HepG2 (cell line): ENCODE measurements at regions not wholly inside any gene's neighbourhood (a gene's known extent, or its start where the extent isn't known, plus 50 kb on each side); places are given as distances from the start of the nearest gene placed in this dataset.

ENCODE experiments used
- ATAC-seq: fragments of 200-7000 bp; cut with Tn5 transposase; 3 replicates; pipeline ENCODE4 v1.9.1; 2020; ENCODE audit warnings: mild to moderate bottlenecking, moderate library complexity
- BruUV-seq: library from RNA; stranded (reverse); fragments of 400-500 nt; replicated peaks from 2 replicates; lab custom pipeline; 2021; lab: Mats Ljungman, UMichigan
- CTCF ChIA-PET: fragments of 300-600 bp; formaldehyde crosslinking; extraction: SDS; loops from one replicate; lab custom pipeline; 2021; ENCODE audit warnings: low total read pairs, inconsistent platforms, low intra/inter-chr PET ratio; lab: Yijun Ruan, JAX
- POLR2A ChIA-PET: fragments of 350-600 bp; sonication (Branson Sonifier 250); formaldehyde crosslinking; loops from one replicate; lab custom pipeline; 2020; ENCODE audit warnings: antibody characterized with exemption, inconsistent platforms; lab: Yijun Ruan, JAX
- DNase-seq: peaks from one replicate; pipeline ENCODE4 v3.0.0-alpha.2; 2015; ENCODE audit warnings: low spot score
- FAIRE-seq: peaks from 3 replicates; lab custom pipeline; 2011; peaks lifted over from hg19 to GRCh38; lab: Jason Lieb, UNC
- H2AFZ ChIP-seq: one replicate; pipeline ENCODE4 v1.6.1; 2011; ENCODE audit warnings: low read length, inconsistent platforms
- H3K27ac ChIP-seq: fragments of 300-600 bp; 3 replicates; pipeline ENCODE4 v1.8.0; 2011; ENCODE audit warnings: mixed run types, mild to moderate bottlenecking, mixed read lengths, low read length, inconsistent platforms; ENCODE audit not compliant: insufficient read depth; ENCODE audit errors: extremely low read length
- H3K27me3 ChIP-seq, 2 experiments: fragments of 200-600 bp in 1 of 2; 2 replicates in 1 of 2; 3 replicates in 1 of 2; pipeline versions ENCODE4 v1.6.0 to v1.8.0; 2011; ENCODE audit warnings: low read length in 2 of 2, mild to moderate bottlenecking in 2 of 2, moderate library complexity in 2 of 2, inconsistent platforms in 1 of 2; ENCODE audit not compliant: insufficient read depth in 2 of 2, control insufficient read depth in 1 of 2
- H3K36me3 ChIP-seq, 2 experiments: fragments of 200-600 bp in 1 of 2; replicated peaks in 1 of 2; 2 replicates in 1 of 2; 3 replicates in 1 of 2; pipeline versions ENCODE4 v1.5.1 to v1.8.0; 2011; ENCODE audit warnings: low read length in 2 of 2, inconsistent platforms in 1 of 2; ENCODE audit not compliant: insufficient read depth in 2 of 2, control insufficient read depth in 1 of 2
- H3K4me1 ChIP-seq: 2 replicates; pipeline ENCODE4 v1.5.1; 2012; ENCODE audit warnings: low read length, inconsistent platforms; ENCODE audit not compliant: insufficient read depth
- H3K4me2 ChIP-seq: 2 replicates; pipeline ENCODE4 v1.6.0; 2011; ENCODE audit warnings: low read depth, low read length, inconsistent platforms
- H3K4me3 ChIP-seq, 3 experiments: fragments of 200-600 bp in 1 of 3; sonication (generic), shearing (Covaris generic) in 1 of 3; replicated peaks in 1 of 3; 2 replicates each; pipeline ENCODE4 v1.5.1; 2011 to 2016; ENCODE audit warnings: low read length in 3 of 3, inconsistent platforms in 2 of 3, low read depth in 2 of 3, mild to moderate bottlenecking in 2 of 3, control low read depth in 1 of 3, mixed read lengths in 1 of 3; ENCODE audit not compliant: insufficient read depth in 1 of 3
- H3K79me2 ChIP-seq: one replicate; pipeline ENCODE4 v1.6.1; 2011; ENCODE audit warnings: low read length, inconsistent platforms; ENCODE audit not compliant: insufficient read depth
- H3K9ac ChIP-seq: 2 replicates; pipeline ENCODE4 v1.6.0; 2011; ENCODE audit warnings: mild to moderate bottlenecking, low read depth, low read length, inconsistent platforms; ENCODE audit not compliant: insufficient read depth
- H3K9me3 ChIP-seq: 2 replicates; pipeline ENCODE4 v1.5.1; 2012; ENCODE audit warnings: mild to moderate bottlenecking, low read length
- H4K20me1 ChIP-seq: 2 replicates; pipeline ENCODE4 v1.6.0; 2011; ENCODE audit warnings: inconsistent platforms, mild to moderate bottlenecking, low read length, moderate library complexity; ENCODE audit not compliant: insufficient read depth
- BHLHE40 ChIP-seq: IDR thresholded peaks from 2 replicates; pipeline ENCODE4 v1.6.1; 2011; ENCODE audit warnings: low read length, improper control_type of control experiment
- FOXO1 ChIP-seq: sonication (generic); formaldehyde crosslinking; IDR thresholded peaks from 2 replicates; pipeline ENCODE4 v1.4.0; 2020; ENCODE audit warnings: missing genetic modification reagents
- HMG20B ChIP-seq: conservative IDR thresholded peaks from 2 replicates; pipeline ENCODE4 v1.6.1; 2016; ENCODE audit warnings: missing genetic modification reagents, missing compliant biosample characterization
- HOXA9 ChIP-seq: sonication (generic); formaldehyde crosslinking; IDR thresholded peaks from 2 replicates; pipeline ENCODE4 v1.8.1; 2022; ENCODE audit warnings: missing genetic modification reagents, mild to moderate bottlenecking, moderate library complexity, borderline replicate concordance
- SP4 ChIP-seq: sonication (generic); formaldehyde crosslinking; IDR thresholded peaks from 2 replicates; pipeline ENCODE4 v1.8.1; 2023; ENCODE audit warnings: mild to moderate bottlenecking, missing genetic modification reagents
- TEAD2 ChIP-seq: sonication (generic); formaldehyde crosslinking; IDR thresholded peaks from 2 replicates; pipeline ENCODE4 v1.9.0; 2021; ENCODE audit warnings: missing genetic modification reagents
- TRIM24 ChIP-seq: sonication (generic); formaldehyde crosslinking; IDR thresholded peaks from 2 replicates; pipeline ENCODE4 v1.8.0; 2022; ENCODE audit warnings: mild to moderate bottlenecking, missing genetic modification reagents
- ZKSCAN8 ChIP-seq: IDR thresholded peaks from 2 replicates; pipeline ENCODE4 v1.6.1; 2016; ENCODE audit warnings: borderline replicate concordance, missing genetic modification reagents, missing compliant biosample characterization
- ZNF552 ChIP-seq: sonication (generic); formaldehyde crosslinking; IDR thresholded peaks from 2 replicates; pipeline ENCODE4 v1.9.0; 2022; ENCODE audit warnings: missing genetic modification reagents, mild to moderate bottlenecking, borderline replicate concordance
- ZNF577 ChIP-seq: sonication (generic); formaldehyde crosslinking; IDR thresholded peaks from 2 replicates; pipeline ENCODE4 v1.4.0; 2020; ENCODE audit warnings: mild to moderate bottlenecking, low read depth, missing genetic modification reagents, borderline replicate concordance
- ZNF660 ChIP-seq: sonication (generic); formaldehyde crosslinking; IDR thresholded peaks from 2 replicates; pipeline ENCODE4 v1.5.1; 2020; ENCODE audit warnings: mild to moderate bottlenecking, low read depth, missing genetic modification reagents, borderline replicate concordance
- WGBS: methylation state at CpG from one replicate; pipeline ENCODE4 v1.1.6; 2017; ENCODE audit warnings: low lambda C conversion rate; 5-methylcytosine and 5-hydroxymethylcytosine counted together
- in situ Hi-C: cut with HindIII; loops from 2 replicates; pipeline ENCODE4 v1.10.0; 2017; ENCODE audit warnings: low pct_unique_long_range_greater_than_20kb; ENCODE audit not compliant: extremely low pct_ligation_motif_present
- intact Hi-C: fragments of 100-400 bp; cut with micrococcal nuclease; formaldehyde crosslinking; loops from one replicate; pipeline ENCODE4 v1.10.0; 2022; ENCODE audit not compliant: unreplicated experiment
- TF ChIP-seq, protein P1 (sequence below): sonication (generic); formaldehyde crosslinking; IDR thresholded peaks from 2 replicates; pipeline ENCODE4 v1.5.1; 2020; ENCODE audit warnings: mild to moderate bottlenecking, missing genetic modification reagents
- TF ChIP-seq, protein P2 (sequence below): sonication (generic); formaldehyde crosslinking; IDR thresholded peaks from 2 replicates; pipeline ENCODE4 v1.8.0; 2022; ENCODE audit warnings: missing genetic modification reagents, mild to moderate bottlenecking, moderate library complexity, borderline replicate concordance
- TF ChIP-seq, protein P3 (sequence below): sonication (generic); formaldehyde crosslinking; IDR thresholded peaks from 2 replicates; pipeline ENCODE4 v1.5.1; 2020; ENCODE audit warnings: missing genetic modification reagents, mild to moderate bottlenecking, borderline replicate concordance
- TF ChIP-seq, protein P4 (sequence below): sonication (generic); formaldehyde crosslinking; IDR thresholded peaks from 2 replicates; pipeline ENCODE4 v1.5.1; 2020; ENCODE audit warnings: mild to moderate bottlenecking, moderate library complexity, missing genetic modification reagents
- TF ChIP-seq, protein P5 (sequence below): sonication (generic); formaldehyde crosslinking; IDR thresholded peaks from 2 replicates; pipeline ENCODE4 v1.4.0; 2020; ENCODE audit warnings: missing genetic modification reagents

DNA sequence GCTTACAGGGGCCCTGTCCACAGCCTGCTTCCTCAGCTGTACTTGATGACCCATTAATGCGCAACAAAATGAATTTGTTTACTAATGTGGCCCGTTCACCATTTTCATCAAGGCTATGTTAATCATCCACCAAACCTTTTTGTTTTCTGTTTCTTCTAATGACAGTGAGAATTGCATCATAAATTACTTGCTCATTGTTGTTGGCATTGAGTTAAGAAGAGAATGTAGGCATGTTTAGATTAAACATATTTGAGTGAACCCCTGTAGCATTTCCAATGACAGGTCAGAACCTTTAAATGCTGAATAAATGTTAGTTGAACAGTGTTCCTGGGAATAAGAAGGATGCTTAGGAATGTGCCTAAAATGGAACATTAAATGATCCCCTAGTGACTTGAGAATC is 183.4 kb downstream of the SPRY1 start:
- no peak overlapping the region for H3K9ac ChIP-seq
- H2AFZ ChIP-seq, result no peak overlapping the region
- FAIRE-seq (no peak), DNase-seq (no peak), ATAC-seq (no peak)
- peaks cover 17% of the 10 kb centered on the region for H3K9me3 ChIP-seq
- intact Hi-C loops, result no loop called here
- WGBS, result 86% methylated on average over 2 of the region's 2 CpGs
- CTCF ChIA-PET, result no interaction called here
- in situ Hi-C loops, result no loop called here
- no peak overlapping the region for H3K27ac ChIP-seq
- H3K4me2 ChIP-seq, result no peak overlapping the region
- H3K36me3 ChIP-seq, result no peaks in the 10 kb centered on the region
- no TSS peak for BruUV-seq
- no peaks in the 10 kb centered on the region for H3K27me3 ChIP-seq
- no peaks in the 10 kb centered on the region for H4K20me1 ChIP-seq
- POLR2A ChIA-PET, result no interaction called here
- no peak overlapping the region for H3K4me3 ChIP-seq
- H3K79me2 ChIP-seq, result no peaks in the 10 kb centered on the region
- no peaks in the 10 kb centered on the region for H3K4me1 ChIP-seq
- TF ChIP-seq ZNF552 (CRISPR knock-in tag) (no peak), HMG20B (CRISPR knock-in tag) (no peak), BHLHE40 (no peak), TEAD2 (no peak), TRIM24 (CRISPR knock-in tag) (no peak), HOXA9 (CRISPR knock-in tag) (no peak), ZKSCAN8 (CRISPR knock-in tag) (no peak), SP4 (CRISPR knock-in tag) (no peak), ZNF577 (CRISPR knock-in tag) (no peak), ZNF660 (no peak), FOXO1 (CRISPR knock-in tag) (no peak)
- TF ChIP-seq, protein P1, sequence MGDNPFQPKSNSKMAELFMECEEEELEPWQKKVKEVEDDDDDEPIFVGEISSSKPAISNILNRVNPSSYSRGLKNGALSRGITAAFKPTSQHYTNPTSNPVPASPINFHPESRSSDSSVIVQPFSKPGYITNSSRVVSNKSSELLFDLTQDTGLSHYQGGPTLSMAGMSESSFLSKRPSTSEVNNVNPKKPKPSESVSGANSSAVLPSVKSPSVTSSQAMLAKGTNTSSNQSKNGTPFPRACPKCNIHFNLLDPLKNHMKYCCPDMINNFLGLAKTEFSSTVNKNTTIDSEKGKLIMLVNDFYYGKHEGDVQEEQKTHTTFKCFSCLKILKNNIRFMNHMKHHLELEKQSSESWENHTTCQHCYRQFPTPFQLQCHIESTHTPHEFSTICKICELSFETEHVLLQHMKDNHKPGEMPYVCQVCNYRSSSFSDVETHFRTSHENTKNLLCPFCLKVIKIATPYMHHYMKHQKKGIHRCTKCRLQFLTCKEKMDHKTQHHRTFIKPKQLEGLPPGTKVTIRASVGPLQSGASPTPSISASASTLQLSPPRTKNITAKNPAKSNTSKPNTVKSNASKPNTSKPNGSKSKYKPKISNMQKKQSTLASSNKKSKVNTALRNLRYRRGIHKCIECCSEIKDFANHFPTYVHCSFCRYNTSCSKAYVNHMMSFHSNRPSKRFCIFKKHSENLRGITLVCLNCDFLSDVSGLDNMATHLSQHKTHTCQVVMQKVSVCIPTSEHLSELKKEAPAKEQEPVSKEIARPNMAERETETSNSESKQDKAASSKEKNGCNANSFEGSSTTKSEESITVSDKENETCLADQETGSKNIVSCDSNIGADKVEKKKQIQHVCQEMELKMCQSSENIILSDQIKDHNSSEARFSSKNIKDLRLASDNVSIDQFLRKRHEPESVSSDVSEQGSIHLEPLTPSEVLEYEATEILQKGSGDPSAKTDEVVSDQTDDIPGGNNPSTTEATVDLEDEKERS (CRISPR knock-in tag), result no peak
- TF ChIP-seq, protein P2, sequence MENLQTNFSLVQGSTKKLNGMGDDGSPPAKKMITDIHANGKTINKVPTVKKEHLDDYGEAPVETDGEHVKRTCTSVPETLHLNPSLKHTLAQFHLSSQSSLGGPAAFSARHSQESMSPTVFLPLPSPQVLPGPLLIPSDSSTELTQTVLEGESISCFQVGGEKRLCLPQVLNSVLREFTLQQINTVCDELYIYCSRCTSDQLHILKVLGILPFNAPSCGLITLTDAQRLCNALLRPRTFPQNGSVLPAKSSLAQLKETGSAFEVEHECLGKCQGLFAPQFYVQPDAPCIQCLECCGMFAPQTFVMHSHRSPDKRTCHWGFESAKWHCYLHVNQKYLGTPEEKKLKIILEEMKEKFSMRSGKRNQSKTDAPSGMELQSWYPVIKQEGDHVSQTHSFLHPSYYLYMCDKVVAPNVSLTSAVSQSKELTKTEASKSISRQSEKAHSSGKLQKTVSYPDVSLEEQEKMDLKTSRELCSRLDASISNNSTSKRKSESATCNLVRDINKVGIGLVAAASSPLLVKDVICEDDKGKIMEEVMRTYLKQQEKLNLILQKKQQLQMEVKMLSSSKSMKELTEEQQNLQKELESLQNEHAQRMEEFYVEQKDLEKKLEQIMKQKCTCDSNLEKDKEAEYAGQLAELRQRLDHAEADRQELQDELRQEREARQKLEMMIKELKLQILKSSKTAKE (CRISPR knock-in tag), result no peak
- TF ChIP-seq, protein P3, sequence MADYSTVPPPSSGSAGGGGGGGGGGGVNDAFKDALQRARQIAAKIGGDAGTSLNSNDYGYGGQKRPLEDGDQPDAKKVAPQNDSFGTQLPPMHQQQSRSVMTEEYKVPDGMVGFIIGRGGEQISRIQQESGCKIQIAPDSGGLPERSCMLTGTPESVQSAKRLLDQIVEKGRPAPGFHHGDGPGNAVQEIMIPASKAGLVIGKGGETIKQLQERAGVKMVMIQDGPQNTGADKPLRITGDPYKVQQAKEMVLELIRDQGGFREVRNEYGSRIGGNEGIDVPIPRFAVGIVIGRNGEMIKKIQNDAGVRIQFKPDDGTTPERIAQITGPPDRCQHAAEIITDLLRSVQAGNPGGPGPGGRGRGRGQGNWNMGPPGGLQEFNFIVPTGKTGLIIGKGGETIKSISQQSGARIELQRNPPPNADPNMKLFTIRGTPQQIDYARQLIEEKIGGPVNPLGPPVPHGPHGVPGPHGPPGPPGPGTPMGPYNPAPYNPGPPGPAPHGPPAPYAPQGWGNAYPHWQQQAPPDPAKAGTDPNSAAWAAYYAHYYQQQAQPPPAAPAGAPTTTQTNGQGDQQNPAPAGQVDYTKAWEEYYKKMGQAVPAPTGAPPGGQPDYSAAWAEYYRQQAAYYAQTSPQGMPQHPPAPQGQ (CRISPR knock-in tag), result no peak
- TF ChIP-seq, protein P4, sequence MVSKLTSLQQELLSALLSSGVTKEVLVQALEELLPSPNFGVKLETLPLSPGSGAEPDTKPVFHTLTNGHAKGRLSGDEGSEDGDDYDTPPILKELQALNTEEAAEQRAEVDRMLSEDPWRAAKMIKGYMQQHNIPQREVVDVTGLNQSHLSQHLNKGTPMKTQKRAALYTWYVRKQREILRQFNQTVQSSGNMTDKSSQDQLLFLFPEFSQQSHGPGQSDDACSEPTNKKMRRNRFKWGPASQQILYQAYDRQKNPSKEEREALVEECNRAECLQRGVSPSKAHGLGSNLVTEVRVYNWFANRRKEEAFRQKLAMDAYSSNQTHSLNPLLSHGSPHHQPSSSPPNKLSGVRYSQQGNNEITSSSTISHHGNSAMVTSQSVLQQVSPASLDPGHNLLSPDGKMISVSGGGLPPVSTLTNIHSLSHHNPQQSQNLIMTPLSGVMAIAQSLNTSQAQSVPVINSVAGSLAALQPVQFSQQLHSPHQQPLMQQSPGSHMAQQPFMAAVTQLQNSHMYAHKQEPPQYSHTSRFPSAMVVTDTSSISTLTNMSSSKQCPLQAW (CRISPR knock-in tag), result no peak
- TF ChIP-seq, protein P5, sequence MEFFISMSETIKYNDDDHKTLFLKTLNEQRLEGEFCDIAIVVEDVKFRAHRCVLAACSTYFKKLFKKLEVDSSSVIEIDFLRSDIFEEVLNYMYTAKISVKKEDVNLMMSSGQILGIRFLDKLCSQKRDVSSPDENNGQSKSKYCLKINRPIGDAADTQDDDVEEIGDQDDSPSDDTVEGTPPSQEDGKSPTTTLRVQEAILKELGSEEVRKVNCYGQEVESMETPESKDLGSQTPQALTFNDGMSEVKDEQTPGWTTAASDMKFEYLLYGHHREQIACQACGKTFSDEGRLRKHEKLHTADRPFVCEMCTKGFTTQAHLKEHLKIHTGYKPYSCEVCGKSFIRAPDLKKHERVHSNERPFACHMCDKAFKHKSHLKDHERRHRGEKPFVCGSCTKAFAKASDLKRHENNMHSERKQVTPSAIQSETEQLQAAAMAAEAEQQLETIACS, result no peak
